ENCODE measurements at regions not wholly inside any gene's neighbourhood (a gene's known extent, or its start where the extent isn't known, plus 50 kb on each side); places are given as distances from the start of the nearest gene placed in this dataset.
"Not testable (repeated sequence)": the region's sequence is repeated elsewhere in the genome, so short reads cannot be mapped to it uniquely, and the experiment has no call there.

- Mint-ChIP-seq H3K27ac (no peak overlapping the region), H3K4me3 (no peak overlapping the region), H3K27me3 (peaks cover 12% of the 10 kb centered on the region), H3K36me3 (no peaks in the 10 kb centered on the region), H3K4me1 (no peaks in the 10 kb centered on the region), H3K9me3 (peaks cover 3% of the 10 kb centered on the region)
- ATAC-seq, result no peak
These were observed 670.3 kb downstream of the UTRN start for GRCh38 chr6:144955392-144955791.

- Mint-ChIP-seq H3K36me3 (no peaks in the 10 kb centered on the region), H3K27ac (no peak overlapping the region), H3K9me3 (peaks cover 3% of the 10 kb centered on the region), H3K4me1 (no peaks in the 10 kb centered on the region), H3K4me3 (no peak overlapping the region), H3K27me3 (peaks cover 12% of the 10 kb centered on the region)
- no peak for ATAC-seq
These were observed 670.7 kb downstream of the UTRN start for GRCh38 chr6:144955859-144956258.

GRCh38 chr6:144956697-144957096 lies 671.6 kb downstream of the UTRN start:
- H3K36me3 Mint-ChIP-seq, H3K9me3 Mint-ChIP-seq, H3K4me1 Mint-ChIP-seq, H3K27ac Mint-ChIP-seq, ATAC-seq, H3K4me3 Mint-ChIP-seq: not testable (repeated sequence)
- peaks cover 16% of the 10 kb centered on the region for H3K27me3 Mint-ChIP-seq

DNA sequence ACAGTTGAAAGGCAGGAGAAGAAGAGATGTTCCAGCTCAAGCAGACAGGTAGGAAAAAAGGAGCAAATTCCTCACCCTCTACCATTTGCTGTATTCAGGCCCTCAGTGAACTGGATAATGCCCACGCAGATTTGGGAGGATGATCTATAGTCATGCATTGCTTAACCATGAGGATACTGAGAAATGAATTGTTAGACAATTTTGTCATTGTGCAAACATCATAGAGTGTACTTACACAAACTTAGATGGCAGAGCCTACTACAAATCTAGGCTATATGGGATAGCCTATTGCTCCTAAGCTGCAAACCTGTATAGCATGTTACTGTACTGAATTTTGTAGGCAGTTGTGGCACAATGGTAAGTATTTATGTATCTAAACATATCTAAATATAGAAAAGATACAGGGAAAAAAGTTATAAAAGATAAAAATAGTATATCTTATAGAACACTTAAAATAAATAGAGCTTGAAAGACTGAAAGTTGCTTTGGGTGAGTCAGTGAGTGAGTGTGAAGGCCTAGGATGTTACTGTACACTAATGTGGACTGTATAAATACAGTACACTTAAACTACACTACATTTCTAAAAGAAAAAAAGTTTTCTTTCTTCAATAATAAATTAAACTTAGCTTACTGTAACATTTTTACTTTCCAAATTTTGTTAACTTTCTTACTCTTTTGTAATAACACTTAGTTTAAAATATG lies 672.3 kb downstream of the UTRN start:
- Mint-ChIP-seq H3K9me3 (peaks cover 1% of the 10 kb centered on the region), H3K27ac (no peak overlapping the region), H3K4me3 (no peak overlapping the region), H3K36me3 (no peaks in the 10 kb centered on the region), H3K4me1 (no peaks in the 10 kb centered on the region), H3K27me3 (peaks cover 20% of the 10 kb centered on the region)
- no peak for ATAC-seq

DNA sequence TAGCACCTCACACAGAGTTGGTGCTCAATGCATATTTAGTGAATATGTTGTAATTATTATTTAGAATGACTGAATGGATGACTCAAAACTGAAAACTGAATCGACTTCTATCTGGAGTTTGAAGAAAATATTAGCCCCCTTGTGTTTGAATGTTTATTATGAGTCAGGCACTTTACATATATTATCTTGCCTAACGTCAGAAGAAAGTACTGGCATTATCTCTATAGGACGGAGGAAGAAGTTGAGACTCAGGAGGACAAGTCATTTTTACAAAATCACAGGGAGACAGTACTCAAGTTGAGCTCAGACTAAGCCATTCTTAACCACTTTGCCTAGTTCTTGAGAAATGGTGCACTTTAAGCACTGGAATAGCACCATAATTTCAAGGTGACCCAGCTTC lies 684.0 kb downstream of the UTRN start:
- Mint-ChIP-seq H3K27ac (no peak overlapping the region), H3K9me3 (no peaks in the 10 kb centered on the region)

GRCh38 chr6:144969602-144970272 lies 684.6 kb downstream of the UTRN start:
- Mint-ChIP-seq H3K27ac (no peak overlapping the region), H3K36me3 (no peaks in the 10 kb centered on the region)
- ATAC-seq, result no peak

More for the DNA sequence above, 684.0 kb downstream of the UTRN start:
- no peaks in the 10 kb centered on the region for H3K36me3 Mint-ChIP-seq
- H3K4me1 Mint-ChIP-seq, result no peaks in the 10 kb centered on the region
- H3K27me3 Mint-ChIP-seq, result peaks cover 13% of the 10 kb centered on the region
- no peak for ATAC-seq
- no peak overlapping the region for H3K4me3 Mint-ChIP-seq

GRCh38 chr6:144977250-144977864 lies 692.2 kb downstream of the UTRN start:
- not testable (repeated sequence) for H3K4me1 Mint-ChIP-seq, H3K36me3 Mint-ChIP-seq, H3K4me3 Mint-ChIP-seq, ATAC-seq, H3K27ac Mint-ChIP-seq, H3K9me3 Mint-ChIP-seq
- peaks cover 14% of the 10 kb centered on the region for H3K27me3 Mint-ChIP-seq

More at GRCh38 chr6:144969602-144970272, 684.6 kb downstream of the UTRN start:
- H3K4me3 Mint-ChIP-seq, result no peak overlapping the region
- H3K4me1 Mint-ChIP-seq, result no peaks in the 10 kb centered on the region
- peaks cover 3% of the 10 kb centered on the region for H3K9me3 Mint-ChIP-seq
- H3K27me3 Mint-ChIP-seq, result peaks cover 13% of the 10 kb centered on the region

- ATAC-seq, result no peak
- Mint-ChIP-seq H3K4me1 (no peaks in the 10 kb centered on the region), H3K9me3 (peaks cover 8% of the 10 kb centered on the region), H3K36me3 (no peaks in the 10 kb centered on the region), H3K27ac (no peak overlapping the region), H3K27me3 (peaks cover 14% of the 10 kb centered on the region), H3K4me3 (no peak overlapping the region)
These were observed 693.1 kb downstream of the UTRN start for GRCh38 chr6:144978208-144978607.

DNA sequence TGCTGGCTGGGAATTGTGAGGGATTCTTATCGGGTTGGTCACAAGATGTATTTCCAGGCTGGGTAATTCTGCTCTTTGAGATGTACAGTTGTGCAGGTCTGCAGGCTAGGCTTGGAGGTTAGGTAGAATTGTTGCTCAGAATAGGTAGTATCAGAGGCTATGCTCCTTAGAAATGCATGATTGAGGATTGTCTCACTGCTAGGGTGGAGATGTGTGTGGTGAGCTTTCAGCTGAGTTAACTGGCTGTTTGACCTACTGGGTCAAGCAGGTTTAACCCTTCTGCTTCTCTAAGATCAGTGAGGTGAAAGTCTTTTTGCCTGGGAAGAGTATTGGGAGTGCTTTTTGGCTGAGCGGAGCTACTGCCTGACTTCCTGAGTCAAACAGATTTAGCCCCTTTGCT lies 701.1 kb downstream of the UTRN start:
- no peak for ATAC-seq
- no peaks in the 10 kb centered on the region for H3K36me3 Mint-ChIP-seq
- H3K9me3 Mint-ChIP-seq, result peaks cover 7% of the 10 kb centered on the region
- H3K27ac Mint-ChIP-seq, result no peak overlapping the region
- H3K4me1 Mint-ChIP-seq, result no peaks in the 10 kb centered on the region
- no peak overlapping the region for H3K4me3 Mint-ChIP-seq
- H3K27me3 Mint-ChIP-seq, result peaks cover 19% of the 10 kb centered on the region

- Mint-ChIP-seq H3K36me3 (no peaks in the 10 kb centered on the region), H3K4me3 (no peak overlapping the region), H3K27ac (no peak overlapping the region), H3K4me1 (no peaks in the 10 kb centered on the region), H3K27me3 (peaks cover 30% of the 10 kb centered on the region), H3K9me3 (peaks cover 3% of the 10 kb centered on the region)
- ATAC-seq, result no peak
These were observed 704.4 kb downstream of the UTRN start for GRCh38 chr6:144989319-144990107.

- Mint-ChIP-seq H3K36me3 (no peaks in the 10 kb centered on the region), H3K27me3 (peaks cover 29% of the 10 kb centered on the region), H3K4me1 (no peaks in the 10 kb centered on the region), H3K4me3 (no peak overlapping the region), H3K27ac (no peak overlapping the region), H3K9me3 (no peaks in the 10 kb centered on the region)
- no peak for ATAC-seq
These were observed 705.6 kb downstream of the UTRN start for GRCh38 chr6:144990784-144991183.

- H3K9me3 Mint-ChIP-seq, result no peaks in the 10 kb centered on the region
- no peak for ATAC-seq
- peaks cover 25% of the 10 kb centered on the region for H3K27me3 Mint-ChIP-seq
- H3K36me3 Mint-ChIP-seq, result no peaks in the 10 kb centered on the region
- H3K4me1 Mint-ChIP-seq, result no peaks in the 10 kb centered on the region
- H3K4me3 Mint-ChIP-seq, result no peak overlapping the region
- H3K27ac Mint-ChIP-seq, result no peak overlapping the region
These were observed 708.7 kb downstream of the UTRN start for GRCh38 chr6:144993870-144994269.

DNA sequence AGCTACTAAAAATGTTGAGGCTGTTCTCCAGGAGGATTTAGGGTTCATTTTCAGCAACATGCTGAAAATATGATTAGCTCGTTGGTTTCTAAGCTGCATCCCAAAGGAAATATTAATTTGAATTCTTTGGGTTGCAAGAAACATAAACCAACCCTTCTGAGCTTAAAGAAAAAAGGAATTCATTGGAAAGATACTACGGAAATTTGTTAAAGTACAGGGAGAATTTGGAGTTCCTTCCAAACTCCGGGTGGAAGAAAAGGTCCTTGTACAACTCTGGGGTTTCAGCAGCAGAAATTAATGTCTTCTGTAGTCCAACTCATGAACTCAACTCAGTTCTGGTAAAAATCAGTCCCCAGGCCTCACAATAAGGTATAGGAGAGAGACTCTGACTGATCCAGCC lies 712.9 kb downstream of the UTRN start:
- H3K27me3 Mint-ChIP-seq, result peaks cover 6% of the 10 kb centered on the region
- H3K4me1 Mint-ChIP-seq, result no peaks in the 10 kb centered on the region
- H3K4me3 Mint-ChIP-seq, result no peak overlapping the region
- ATAC-seq, result no peak
- H3K9me3 Mint-ChIP-seq, result no peaks in the 10 kb centered on the region
- no peak overlapping the region for H3K27ac Mint-ChIP-seq
- no peaks in the 10 kb centered on the region for H3K36me3 Mint-ChIP-seq

GRCh38 chr6:144999127-144999526 lies 714.0 kb downstream of the UTRN start:
- Mint-ChIP-seq H3K36me3 (no peaks in the 10 kb centered on the region), H3K4me1 (no peaks in the 10 kb centered on the region), H3K27ac (no peak overlapping the region), H3K9me3 (no peaks in the 10 kb centered on the region), H3K27me3 (peaks cover 6% of the 10 kb centered on the region), H3K4me3 (no peak overlapping the region)
- ATAC-seq, result no peak

GRCh38 chr6:145003145-145003544 lies 718.0 kb downstream of the UTRN start:
- ATAC-seq, result no peak
- H3K4me1 Mint-ChIP-seq, result no peaks in the 10 kb centered on the region
- no peaks in the 10 kb centered on the region for H3K9me3 Mint-ChIP-seq
- no peak overlapping the region for H3K4me3 Mint-ChIP-seq
- no peak overlapping the region for H3K27ac Mint-ChIP-seq
- no peaks in the 10 kb centered on the region for H3K36me3 Mint-ChIP-seq
- peaks cover 22% of the 10 kb centered on the region for H3K27me3 Mint-ChIP-seq

All from stimulated activated memory B cell treated with anti-CD40 and anti-IgM and Interleukin-4, amounts not matched to agents 10 μg/mL and 1 μg/mL and 100 μg/mL, for 72 hours (primary cell).